ENCODE measurements at regions not wholly inside any gene's neighbourhood (a gene's known extent, or its start where the extent isn't known, plus 50 kb on each side); places are given as distances from the start of the nearest gene placed in this dataset.

GRCh38 chr4:126372634-126373033 lies 1057.9 kb downstream of the FAT4 start:
- TF ChIP-seq EZH2 (IDR thresholded peaks at IDR 0.05; ENCODE audit: insufficient read depth, poor library complexity, severe bottlenecking): no peak
- TF ChIP-seq EZH2phosphoT487 (IDR thresholded peaks at IDR 0.05; ENCODE audit: insufficient read depth, low read depth): no peak

Measured in GM23248 (cell line).